IMR-90 (cell line): ENCODE measurements at regions not wholly inside any gene's neighbourhood (a gene's known extent, or its start where the extent isn't known, plus 50 kb on each side); places are given as distances from the start of the nearest gene placed in this dataset.

Source experiments
- ATAC-seq: fragments of 200-7000 bp; cut with Tn5 transposase; 2 replicates; pipeline ENCODE4 v1.9.1; 2020; ENCODE audit warnings: low read depth, mild to moderate bottlenecking, moderate library complexity
- BruUV-seq: library from RNA; stranded (reverse); fragments of 400-500 nt; replicated peaks from 2 replicates; lab custom pipeline; 2021; lab: Mats Ljungman, UMichigan
- CTCF ChIA-PET: fragments of 300-600 bp; formaldehyde crosslinking; extraction: SDS; loops from one replicate; lab custom pipeline; 2021; ENCODE audit warnings: antibody characterized with exemption; lab: Yijun Ruan, JAX
- POLR2A ChIA-PET: fragments of 300-600 bp; sonication (Branson Sonifier 250); formaldehyde crosslinking; loops from one replicate; lab custom pipeline; 2022; ENCODE audit warnings: antibody characterized with exemption; ENCODE audit not compliant: unreplicated experiment; lab: Charles Lee
- DNase-seq: peaks from one replicate; pipeline ENCODE4 v3.0.0; 2013
- H2AFZ ChIP-seq: replicated peaks from 2 replicates; pipeline ENCODE3; 2013; ENCODE audit warnings: low read length, mild to moderate bottlenecking; ENCODE audit not compliant: poor library complexity
- H2AK5ac ChIP-seq: 2 replicates; pipeline ENCODE4 v1.6.1; 2013; ENCODE audit warnings: low read depth, low read length, inconsistent platforms
- H2AK9ac ChIP-seq: replicated peaks from 2 replicates; pipeline ENCODE3; 2013; ENCODE audit warnings: mild to moderate bottlenecking, low read depth, low read length, moderate library complexity; ENCODE audit not compliant: poor library complexity
- H2BK120ac ChIP-seq: 2 replicates; pipeline ENCODE4 v1.6.1; 2013; ENCODE audit warnings: low read depth, low read length, inconsistent platforms
- H2BK15ac ChIP-seq: 3 replicates; pipeline ENCODE4 v1.6.1; 2013; ENCODE audit warnings: low read depth, low read length, inconsistent platforms
- H2BK20ac ChIP-seq: 2 replicates; pipeline ENCODE4 v1.6.1; 2013; ENCODE audit warnings: low read depth, mild to moderate bottlenecking, inconsistent platforms, low read length, moderate library complexity
- H2BK5ac ChIP-seq: 2 replicates; pipeline ENCODE4 v1.6.1; 2013; ENCODE audit warnings: mild to moderate bottlenecking, low read depth, low read length, inconsistent platforms; ENCODE audit not compliant: poor library complexity, severe bottlenecking
- H3K14ac ChIP-seq: replicated peaks from 2 replicates; pipeline ENCODE4 v1.6.1; 2013; ENCODE audit warnings: low read depth, low read length, inconsistent platforms
- H3K18ac ChIP-seq: 2 replicates; pipeline ENCODE4 v1.6.1; 2013; ENCODE audit warnings: low read depth, low read length, control low read depth
- H3K23ac ChIP-seq: 2 replicates; pipeline ENCODE4 v1.6.1; 2013; ENCODE audit warnings: low read depth, low read length, inconsistent platforms
- H3K27ac ChIP-seq: 2 replicates; pipeline ENCODE4 v1.5.1; 2013; ENCODE audit warnings: mild to moderate bottlenecking, control low read depth, low read length; ENCODE audit not compliant: insufficient read depth
- H3K27me3 ChIP-seq: 2 replicates; pipeline ENCODE4 v1.6.1; 2013; ENCODE audit warnings: low read length; ENCODE audit not compliant: control insufficient read depth, insufficient read depth
- H3K36me3 ChIP-seq: 2 replicates; pipeline ENCODE4 v1.6.1; 2013; ENCODE audit warnings: low read length, mixed read lengths; ENCODE audit not compliant: control insufficient read depth, insufficient read depth
- H3K4ac ChIP-seq: 2 replicates; pipeline ENCODE4 v1.6.1; 2013; ENCODE audit warnings: low read depth, low read length, inconsistent platforms
- H3K4me1 ChIP-seq: 2 replicates; pipeline ENCODE4 v1.6.1; 2013; ENCODE audit warnings: low read length, mixed read lengths; ENCODE audit not compliant: control insufficient read depth, insufficient read depth
- H3K4me2 ChIP-seq: 2 replicates; pipeline ENCODE4 v1.6.1; 2013; ENCODE audit warnings: low read depth, mild to moderate bottlenecking, control low read depth, low read length, moderate library complexity
- H3K4me3 ChIP-seq: 2 replicates; pipeline ENCODE4 v1.5.1; 2013; ENCODE audit warnings: low read depth, mild to moderate bottlenecking, control low read depth, low read length, moderate library complexity; ENCODE audit not compliant: insufficient read depth
- H3K56ac ChIP-seq: 2 replicates; pipeline ENCODE4 v1.6.1; 2013; ENCODE audit warnings: low read length, inconsistent platforms; ENCODE audit not compliant: insufficient read depth; ENCODE audit errors: extremely low read depth
- H3K79me1 ChIP-seq, 2 experiments: 2 replicates each; pipeline ENCODE4 v1.6.1; 2013; ENCODE audit warnings: low read length in 2 of 2, inconsistent platforms in 1 of 2, low read depth in 1 of 2
- H3K9ac ChIP-seq: 2 replicates; pipeline ENCODE4 v1.6.1; 2013; ENCODE audit warnings: low read depth, low read length, control low read depth
- H3K9me1 ChIP-seq: 2 replicates; pipeline ENCODE4 v1.6.1; 2013; ENCODE audit warnings: low read length, inconsistent platforms; ENCODE audit not compliant: insufficient read depth
- H3K9me3 ChIP-seq: 2 replicates; pipeline ENCODE4 v1.6.1; 2013; ENCODE audit warnings: low read length; ENCODE audit not compliant: control insufficient read depth, insufficient read depth
- H4K20me1 ChIP-seq: 2 replicates; pipeline ENCODE4 v1.6.1; 2013; ENCODE audit warnings: low read length, inconsistent platforms; ENCODE audit not compliant: insufficient read depth
- H4K5ac ChIP-seq: 2 replicates; pipeline ENCODE4 v1.6.1; 2013; ENCODE audit warnings: mild to moderate bottlenecking, low read depth, low read length, control low read depth
- H4K8ac ChIP-seq, 2 experiments: 2 replicates each; pipeline ENCODE4 v1.6.1; 2013; ENCODE audit warnings: low read depth in 2 of 2, low read length in 2 of 2, control low read depth in 1 of 2, inconsistent platforms in 1 of 2
- H4K91ac ChIP-seq: 2 replicates; pipeline ENCODE4 v1.6.1; 2013; ENCODE audit warnings: low read depth, low read length, inconsistent platforms; ENCODE audit not compliant: insufficient read depth
- BHLHE40 ChIP-seq: fragments of 150-350 bp; IDR thresholded peaks from 2 replicates; pipeline ENCODE4 v1.6.1; 2016; ENCODE audit warnings: mild to moderate bottlenecking, low read depth, low read length
- CEBPB ChIP-seq: IDR thresholded peaks from 2 replicates; pipeline ENCODE4 v1.6.1; 2012; ENCODE audit warnings: low read depth, low read length, improper control_type of control experiment
- CHD1 ChIP-seq: IDR thresholded peaks from 2 replicates; pipeline ENCODE4 v1.6.1; 2012; ENCODE audit warnings: low read depth, low read length, improper control_type of control experiment
- CTCF ChIP-seq: conservative IDR thresholded peaks from 2 replicates; pipeline ENCODE4 v1.5.1; 2012; ENCODE audit warnings: mild to moderate bottlenecking, low read depth, low read length, improper control_type of control experiment
- ELK1 ChIP-seq: fragments of 150-350 bp; IDR thresholded peaks from 2 replicates; pipeline ENCODE4 v1.6.1; 2016; ENCODE audit warnings: low read depth, mild to moderate bottlenecking, low read length, moderate library complexity, borderline replicate concordance
- FOS ChIP-seq: fragments of 150-350 bp; IDR thresholded peaks from 2 replicates; pipeline ENCODE4 v1.6.1; 2016; ENCODE audit warnings: low read depth, low read length
- MAFK ChIP-seq: IDR thresholded peaks from 2 replicates; pipeline ENCODE4 v1.6.1; 2012; ENCODE audit warnings: low read depth, low read length, improper control_type of control experiment
- MXI1 ChIP-seq: IDR thresholded peaks from 2 replicates; pipeline ENCODE4 v1.6.1; 2012; ENCODE audit warnings: low read depth, mild to moderate bottlenecking, low read length, moderate library complexity, borderline replicate concordance
- NFE2L2 ChIP-seq: fragments of 150-350 bp; IDR thresholded peaks from 2 replicates; pipeline ENCODE4 v1.6.1; 2016; ENCODE audit warnings: low read depth, mild to moderate bottlenecking, low read length
- POLR2A ChIP-seq: IDR thresholded peaks from 2 replicates; pipeline ENCODE4 v1.6.1; 2012; ENCODE audit warnings: mild to moderate bottlenecking, low read depth, low read length
- RAD21 ChIP-seq: IDR thresholded peaks from 2 replicates; pipeline ENCODE4 v1.6.1; 2012; ENCODE audit warnings: low read length, improper control_type of control experiment
- RCOR1 ChIP-seq: IDR thresholded peaks from 2 replicates; pipeline ENCODE4 v1.6.1; 2012; ENCODE audit warnings: mild to moderate bottlenecking, low read length, improper control_type of control experiment; ENCODE audit not compliant: insufficient replicate concordance
- RFX5 ChIP-seq: IDR thresholded peaks from 2 replicates; pipeline ENCODE4 v1.8.0; 2012; ENCODE audit warnings: low read depth, mild to moderate bottlenecking, low read length, moderate library complexity
- SMC3 ChIP-seq: fragments of 150-350 bp; IDR thresholded peaks from 2 replicates; pipeline ENCODE4 v1.6.1; 2016; ENCODE audit warnings: low read depth, mild to moderate bottlenecking, antibody characterized with exemption, low read length, moderate library complexity
- USF2 ChIP-seq: fragments of 150-350 bp; IDR thresholded peaks from 2 replicates; pipeline ENCODE4 v1.6.1; 2017; ENCODE audit warnings: mild to moderate bottlenecking, antibody characterized with exemption, low read length, low read depth
- WGBS, 2 experiments: methylation state at CpG; one replicate each; pipeline versions ENCODE4 v1.1.5 to v1.1.7; 2013; ENCODE audit warnings: missing lambda C conversion rate in 2 of 2; ENCODE audit not compliant: insufficient read length in 1 of 2; ENCODE audit errors: extremely low coverage in 2 of 2; 5-methylcytosine and 5-hydroxymethylcytosine counted together
- dilution Hi-C: fragments of 300-500 bp; cut with HindIII; formaldehyde crosslinking; loops from one replicate; pipeline ENCODE4 v1.14.3; 2018; ENCODE audit warnings: low sequenced_read_pairs; ENCODE audit not compliant: unreplicated experiment
- in situ Hi-C: fragments of 300-500 bp; cut with MboI; formaldehyde crosslinking; loops from 3 replicates; pipeline ENCODE4 v1.14.3; 2019; ENCODE audit warnings: low sequenced_read_pairs, inconsistent platforms, mixed read lengths
- intact Hi-C: fragments of 100-400 bp; cut with micrococcal nuclease; formaldehyde crosslinking; loops from 2 replicates; pipeline ENCODE4 v1.10.0; 2022

GRCh38 chr7:57342954-57343353 is 107.0 kb upstream of the ZNF716 start:
- no peak overlapping the region for H3K9ac ChIP-seq
- no peaks in the 10 kb centered on the region for H3K4me1 ChIP-seq
- H3K23ac ChIP-seq = no peak overlapping the region
- H3K18ac ChIP-seq = no peak overlapping the region
- H2BK15ac ChIP-seq = no peak overlapping the region
- H4K5ac ChIP-seq = no peak overlapping the region
- no peaks in the 10 kb centered on the region for H3K9me1 ChIP-seq
- H3K27ac ChIP-seq = no peak overlapping the region
- H2BK20ac ChIP-seq = no peak overlapping the region
- H3K14ac ChIP-seq = no peak overlapping the region
- no peaks in the 10 kb centered on the region for H3K36me3 ChIP-seq
- ChIA-PET CTCF (no interaction called here), POLR2A (no interaction called here)
- H2AK5ac ChIP-seq = no peak overlapping the region
- H3K4ac ChIP-seq = no peak overlapping the region
- intact Hi-C loops (no loop called here), dilution Hi-C loops (no loop called here), in situ Hi-C loops (no loop called here)
- no peaks in the 10 kb centered on the region for H4K20me1 ChIP-seq
- no peaks in the 10 kb centered on the region for H3K79me1 ChIP-seq
- no peak for DNase-seq
- no peak overlapping the region for H4K8ac ChIP-seq
- no peaks in the 10 kb centered on the region for H3K27me3 ChIP-seq
- no peak overlapping the region for H2AK9ac ChIP-seq
- no peak overlapping the region for H2BK120ac ChIP-seq
- TF ChIP-seq CEBPB (no peak), FOS (no peak), MXI1 (no peak), SMC3 (no peak), ELK1 (no peak), NFE2L2 (no peak), MAFK (no peak), RCOR1 (no peak), RFX5 (no peak), RAD21 (no peak), POLR2A (no peak), USF2 (no peak), BHLHE40 (no peak), CHD1 (no peak), CTCF (no peak)
- no peak overlapping the region for H2BK5ac ChIP-seq
- peaks cover 26% of the 10 kb centered on the region; the same call in 1 of the 2 replicates for H3K9me3 ChIP-seq
- H3K4me2 ChIP-seq = no peak overlapping the region
- no peak for ATAC-seq
- H4K91ac ChIP-seq = no peak overlapping the region
- no TSS peak for BruUV-seq
- no peak overlapping the region for H2AFZ ChIP-seq
- WGBS, 2 experiments = 83% methylated on average over 5 of the region's 5 CpGs; no CpG with 5 or more reads in 1 of the 2 experiments
- no peak overlapping the region for H3K4me3 ChIP-seq
- no peak overlapping the region for H3K56ac ChIP-seq
